ENCODE measurements at regions not wholly inside any gene's neighbourhood (a gene's known extent, or its start where the extent isn't known, plus 50 kb on each side); places are given as distances from the start of the nearest gene placed in this dataset.
A peak's percentile ranks its signal among the peaks of the same experiment; 100 is the strongest.

DNA sequence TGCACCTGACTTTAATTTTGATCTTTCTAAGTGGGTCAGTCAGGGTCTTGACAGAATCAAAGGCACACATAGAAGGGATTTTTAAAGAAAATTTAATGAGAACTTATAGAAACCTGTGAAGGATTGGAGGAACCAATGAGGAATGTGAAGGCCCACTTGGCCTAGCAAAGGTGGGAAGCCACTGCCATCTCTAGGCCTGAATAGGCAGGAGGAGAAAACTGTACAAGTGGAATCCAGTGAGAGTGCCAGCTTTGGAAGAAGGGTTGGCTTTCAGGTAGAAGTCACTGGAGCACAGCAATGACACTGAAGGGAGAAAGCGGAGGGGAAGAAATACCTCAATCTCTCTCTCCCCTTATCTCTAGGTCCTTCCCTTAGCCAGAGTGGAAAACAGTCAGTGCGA lies 380.7 kb upstream of the KCNMB2 start:
- TF ChIP-seq, protein P1, sequence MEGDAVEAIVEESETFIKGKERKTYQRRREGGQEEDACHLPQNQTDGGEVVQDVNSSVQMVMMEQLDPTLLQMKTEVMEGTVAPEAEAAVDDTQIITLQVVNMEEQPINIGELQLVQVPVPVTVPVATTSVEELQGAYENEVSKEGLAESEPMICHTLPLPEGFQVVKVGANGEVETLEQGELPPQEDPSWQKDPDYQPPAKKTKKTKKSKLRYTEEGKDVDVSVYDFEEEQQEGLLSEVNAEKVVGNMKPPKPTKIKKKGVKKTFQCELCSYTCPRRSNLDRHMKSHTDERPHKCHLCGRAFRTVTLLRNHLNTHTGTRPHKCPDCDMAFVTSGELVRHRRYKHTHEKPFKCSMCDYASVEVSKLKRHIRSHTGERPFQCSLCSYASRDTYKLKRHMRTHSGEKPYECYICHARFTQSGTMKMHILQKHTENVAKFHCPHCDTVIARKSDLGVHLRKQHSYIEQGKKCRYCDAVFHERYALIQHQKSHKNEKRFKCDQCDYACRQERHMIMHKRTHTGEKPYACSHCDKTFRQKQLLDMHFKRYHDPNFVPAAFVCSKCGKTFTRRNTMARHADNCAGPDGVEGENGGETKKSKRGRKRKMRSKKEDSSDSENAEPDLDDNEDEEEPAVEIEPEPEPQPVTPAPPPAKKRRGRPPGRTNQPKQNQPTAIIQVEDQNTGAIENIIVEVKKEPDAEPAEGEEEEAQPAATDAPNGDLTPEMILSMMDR (IDR thresholded peaks at IDR 0.05): peak in 4 of 6 experiments; percentile 28 to 62 (median 58)
- TF ChIP-seq POLR2A (IDR thresholded peaks at IDR 0.05): no peak

Measured in thyroid gland (tissue), 4 donors.